ENCODE measurements at regions not wholly inside any gene's neighbourhood (a gene's known extent, or its start where the extent isn't known, plus 50 kb on each side); places are given as distances from the start of the nearest gene placed in this dataset.

DNA sequence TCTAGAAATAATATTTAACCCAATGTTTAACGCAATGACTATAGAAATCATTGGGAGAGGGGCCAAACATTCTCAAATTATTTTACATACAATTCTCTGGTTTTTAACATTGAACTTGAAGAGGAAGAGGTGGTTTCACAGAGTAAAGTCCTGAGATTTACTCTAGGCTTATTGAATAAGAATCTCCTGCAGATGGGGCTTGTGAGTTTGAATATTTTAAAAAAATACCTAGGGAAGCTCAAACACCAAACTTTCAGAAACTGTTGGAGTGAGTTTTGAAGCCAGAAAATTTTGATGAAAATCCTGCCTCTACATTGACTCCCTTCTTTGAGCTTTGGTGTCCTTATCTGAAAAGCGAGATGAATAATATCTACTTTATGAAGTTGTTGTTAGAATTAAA is 906.6 kb downstream of the TUSC7 start:
- DNase-seq (ENCODE audit: low spot score), result no peak

- DNase-seq (ENCODE audit: low spot score), result no peak
Observed at GRCh38 chr3:117617906-117618305, 908.3 kb downstream of the TUSC7 start.

DNA sequence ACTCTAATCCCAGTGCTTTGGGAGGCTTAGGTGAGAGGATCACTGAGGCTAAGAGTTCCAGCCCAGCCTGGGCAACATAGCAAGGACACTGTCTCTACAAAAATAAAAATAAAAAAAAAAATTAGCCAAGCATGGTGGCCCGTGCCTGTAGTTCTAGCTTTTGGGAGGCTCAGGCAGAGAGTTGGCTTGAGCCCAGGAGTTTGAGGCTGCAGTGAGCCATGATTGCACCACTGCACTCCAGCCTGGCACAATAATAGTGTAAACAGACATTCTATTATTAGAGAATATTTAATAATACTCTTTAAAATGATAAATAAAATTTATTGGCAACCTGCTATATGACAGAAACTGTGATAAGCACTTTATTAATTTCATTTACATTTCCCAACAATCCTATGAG is 908.9 kb downstream of the TUSC7 start:
- DNase-seq (ENCODE audit: low spot score), result no peak

GRCh38 chr3:117619805-117620204 is 910.2 kb downstream of the TUSC7 start:
- DNase-seq (ENCODE audit: low spot score), result no peak

- no peak for DNase-seq (ENCODE audit: low spot score)
Observed at GRCh38 chr3:117622171-117622841, 912.7 kb downstream of the TUSC7 start.

GRCh38 chr3:117624424-117624823 is 914.8 kb downstream of the TUSC7 start:
- DNase-seq (ENCODE audit: low spot score), result no peak

GRCh38 chr3:117625174-117625573 is 915.6 kb downstream of the TUSC7 start:
- no peak for DNase-seq (ENCODE audit: low spot score)

- DNase-seq (ENCODE audit: low spot score), result no peak
Observed at GRCh38 chr3:117626577-117626976, 917.0 kb downstream of the TUSC7 start.

GRCh38 chr3:117628823-117629291 is 919.3 kb downstream of the TUSC7 start:
- no peak for DNase-seq (ENCODE audit: low spot score)

- DNase-seq (ENCODE audit: low spot score), result no peak
Observed at GRCh38 chr3:117629505-117629904, 919.9 kb downstream of the TUSC7 start.

DNA sequence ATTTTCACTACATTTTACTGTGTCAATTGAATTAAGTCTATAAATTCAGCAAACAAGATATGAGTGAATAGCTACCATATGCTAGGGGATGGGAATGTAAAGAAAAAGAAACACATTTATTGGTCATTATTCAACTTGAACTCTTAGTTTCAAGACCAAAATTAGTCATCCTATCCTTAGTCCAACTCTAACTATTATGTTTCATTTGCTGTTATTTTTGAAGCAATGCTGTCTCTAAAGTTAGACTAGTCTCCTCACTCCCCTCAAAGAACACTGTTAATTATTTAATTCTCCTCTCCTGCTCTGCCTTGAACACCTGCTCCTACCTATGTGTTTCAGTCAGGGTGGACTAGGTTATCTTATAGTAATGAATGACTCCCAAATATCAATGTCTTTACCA is 920.9 kb downstream of the TUSC7 start:
- no peak for DNase-seq (ENCODE audit: low spot score)

- DNase-seq (ENCODE audit: low spot score), result no peak
Observed at GRCh38 chr3:117630885-117631284, 921.3 kb downstream of the TUSC7 start.

GRCh38 chr3:117631781-117632180 is 922.2 kb downstream of the TUSC7 start:
- no peak for DNase-seq (ENCODE audit: low spot score)

- DNase-seq (ENCODE audit: low spot score), result no peak
Observed at GRCh38 chr3:117632191-117632590, 922.6 kb downstream of the TUSC7 start.

DNA sequence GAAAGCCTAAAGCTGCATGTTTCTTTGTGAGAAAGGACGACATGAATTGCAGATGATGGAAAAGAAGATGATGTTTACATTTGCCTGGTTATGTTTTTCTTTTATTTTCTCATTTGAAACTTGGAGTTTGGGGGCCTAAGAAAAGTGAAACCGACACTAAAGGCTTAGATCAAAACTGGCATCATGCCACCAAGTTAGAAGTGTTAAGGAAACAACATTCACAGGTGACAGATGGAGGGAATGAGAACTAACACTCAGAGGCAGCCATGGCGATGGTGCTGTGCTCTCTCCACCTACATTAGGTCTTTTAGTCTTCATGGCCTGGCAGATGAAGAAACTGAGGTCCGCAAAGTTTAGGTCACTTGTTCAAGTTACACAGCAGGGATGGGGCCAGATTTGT is 923.6 kb downstream of the TUSC7 start:
- no peak for DNase-seq (ENCODE audit: low spot score)

DNA sequence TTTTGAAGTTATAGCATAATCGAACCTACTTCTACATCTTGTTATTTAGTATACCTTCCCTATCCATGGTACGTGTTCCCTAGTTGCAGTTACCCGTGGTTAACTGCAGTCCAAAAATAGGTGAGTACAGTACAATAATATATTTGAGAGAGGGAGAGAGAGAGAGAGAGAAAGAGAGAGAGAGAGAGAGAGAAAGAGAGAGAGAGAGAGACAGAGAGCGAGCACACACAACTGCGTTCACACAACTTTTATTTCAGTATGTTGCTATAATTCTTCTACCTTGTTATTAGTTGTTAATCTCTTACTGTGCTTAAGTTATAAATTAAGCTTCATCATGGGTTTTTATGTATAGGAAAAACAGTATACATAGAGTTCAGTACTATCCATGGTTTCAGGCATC is 928.1 kb downstream of the TUSC7 start:
- DNase-seq (ENCODE audit: low spot score), result no peak

- DNase-seq (ENCODE audit: low spot score), result no peak
Observed at GRCh38 chr3:117644203-117644602, 934.6 kb downstream of the TUSC7 start.

GRCh38 chr3:117645561-117646242 is 936.1 kb downstream of the TUSC7 start:
- DNase-seq (ENCODE audit: low spot score), result no peak

DNA sequence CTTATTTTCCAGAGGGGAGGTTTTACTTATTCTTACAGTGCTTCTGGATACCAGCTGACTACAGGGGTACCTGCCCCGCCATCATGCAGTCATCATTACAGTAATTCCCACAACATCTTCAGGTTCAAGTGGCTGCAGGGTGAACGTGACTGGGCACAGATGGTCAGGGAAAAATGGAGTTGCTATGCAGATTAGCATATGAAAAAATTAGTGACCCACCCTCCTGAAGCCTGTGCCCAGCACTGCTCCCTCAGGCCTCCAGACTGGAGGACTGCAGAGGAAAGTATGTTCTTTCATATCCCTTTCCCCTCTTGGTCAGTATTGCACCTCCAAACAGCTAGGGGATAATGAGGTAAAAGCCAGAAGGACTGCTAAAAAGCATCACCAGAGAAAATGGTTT is 937.9 kb downstream of the TUSC7 start:
- no peak for DNase-seq (ENCODE audit: low spot score)

- no peak for DNase-seq (ENCODE audit: low spot score)
Observed at GRCh38 chr3:117651246-117651645, 941.7 kb downstream of the TUSC7 start.

DNA sequence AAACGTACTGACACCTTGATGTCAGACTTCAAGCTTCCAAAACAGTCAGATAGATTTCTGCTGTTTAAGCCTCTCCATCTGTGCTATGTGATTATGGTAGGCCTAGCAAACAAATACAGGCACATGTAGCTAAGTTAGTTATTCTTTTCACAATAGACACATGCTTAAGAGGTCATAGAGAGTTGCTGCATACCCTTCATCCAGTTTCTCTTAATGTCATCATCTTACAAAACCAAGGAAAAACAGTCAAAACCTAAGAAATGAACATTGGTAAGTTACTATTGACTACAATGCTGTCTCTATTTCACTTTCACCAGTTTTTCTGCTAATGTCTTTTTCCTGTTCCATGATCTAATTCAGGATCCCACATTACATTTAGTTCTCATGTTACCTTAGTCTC is 946.8 kb downstream of the TUSC7 start:
- DNase-seq (ENCODE audit: low spot score), result no peak

- DNase-seq (ENCODE audit: low spot score), result no peak
Observed at GRCh38 chr3:117657278-117657677, 947.7 kb downstream of the TUSC7 start.

- DNase-seq (ENCODE audit: low spot score), result no peak
Observed at GRCh38 chr3:117660941-117661817, 951.6 kb downstream of the TUSC7 start.

Data from hematopoietic multipotent progenitor cell treated with erythropoietin and hydrocortisone succinate and interleukin-3 and kit ligand, for 15 days (in vitro differentiated cells).